Coronary artery (tissue), 2 donors: ENCODE measurements at regions not wholly inside any gene's neighbourhood (a gene's known extent, or its start where the extent isn't known, plus 50 kb on each side); places are given as distances from the start of the nearest gene placed in this dataset.

Experiments used
- DNase-seq: peaks from one replicate; pipeline ENCODE4 v3.0.0-alpha.2; 2017; ENCODE audit warnings: low spot score
- H3K27ac ChIP-seq, 2 donors: fragments of 200-600 bp; sonication (generic); one replicate each; pipeline ENCODE4 v1.5.1; 2016 to 2019
- H3K4me3 ChIP-seq: fragments of 200-600 bp; sonication (generic); 2 replicates; pipeline ENCODE4 v1.5.1; 2016; ENCODE audit warnings: mild to moderate bottlenecking, moderate library complexity
- CTCF ChIP-seq: fragments of 200-600 bp; sonication (generic); IDR thresholded peaks from one replicate; pipeline ENCODE4 v1.5.1; 2019; ENCODE audit warnings: antibody characterized with exemption

GRCh38 chr11:106461148-106461691 lies 383.8 kb downstream of the AASDHPPT start:
- no peak for TF ChIP-seq CTCF

DNA sequence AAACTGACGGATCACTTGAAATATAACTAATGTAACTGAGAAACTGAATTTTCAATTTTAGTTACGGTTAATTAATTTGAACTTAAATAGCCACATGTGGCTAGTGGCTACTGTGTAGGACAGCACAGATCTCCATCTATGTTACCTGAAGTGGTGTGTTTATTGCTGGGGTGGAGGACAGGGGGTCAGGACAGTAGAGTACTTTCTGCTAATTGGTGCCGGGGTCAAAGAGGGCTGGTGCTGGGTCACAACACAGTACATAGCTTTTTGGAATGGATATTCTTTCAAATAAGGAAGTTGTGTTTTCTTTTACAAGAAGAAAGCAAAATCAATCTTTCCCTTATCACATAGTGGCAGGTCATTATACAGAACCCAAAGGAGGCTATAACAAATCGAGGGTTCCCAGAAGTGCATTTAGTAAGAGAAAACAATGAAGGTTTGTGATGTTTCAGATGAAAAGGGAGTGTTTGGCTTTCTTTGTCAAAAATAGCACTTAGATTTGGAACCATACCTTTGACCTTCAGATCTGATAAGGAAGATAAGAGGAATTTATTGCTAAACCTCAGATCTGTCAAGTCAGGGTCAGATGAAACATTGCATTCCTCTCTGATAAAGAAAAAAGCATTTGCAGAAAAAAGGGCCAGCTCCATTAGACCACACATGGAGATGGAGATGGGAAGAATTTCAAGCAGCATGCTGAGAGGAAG lies 384.5 kb downstream of the AASDHPPT start:
- Histone ChIP-seq H3K4me3 (no peak overlapping the region), H3K27ac (peak overlapping the region in 1 of 2 donors; percentile 67)
- TF ChIP-seq CTCF: no peak
- no peak for DNase-seq

More at GRCh38 chr11:106461148-106461691, 383.8 kb downstream of the AASDHPPT start:
- Histone ChIP-seq H3K4me3 (no peak overlapping the region), H3K27ac (peak overlapping the region in 1 of 2 donors; percentile 67)
- no peak for DNase-seq

DNA sequence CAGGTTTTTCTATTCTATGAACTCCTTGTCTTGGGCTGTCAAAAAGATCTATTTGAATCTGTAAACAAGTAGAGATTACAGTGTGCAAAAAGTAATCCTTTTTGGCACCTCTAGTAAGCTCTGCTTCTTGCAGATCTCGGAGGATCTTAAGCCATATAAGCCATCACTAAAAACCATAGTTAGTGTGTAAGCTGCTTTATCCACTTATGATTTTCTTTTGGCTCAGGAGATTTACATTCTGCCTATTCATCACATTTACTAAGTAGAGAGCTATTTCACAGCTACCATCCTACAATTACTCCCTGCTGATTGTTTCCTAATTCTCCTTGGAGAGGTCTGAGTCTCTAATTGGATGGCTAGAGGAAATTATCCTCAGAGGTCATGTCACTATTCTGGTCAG lies 385.7 kb downstream of the AASDHPPT start:
- peak overlapping the region; percentile 18 to 53 for H3K27ac ChIP-seq
- no peak for TF ChIP-seq CTCF

DNA sequence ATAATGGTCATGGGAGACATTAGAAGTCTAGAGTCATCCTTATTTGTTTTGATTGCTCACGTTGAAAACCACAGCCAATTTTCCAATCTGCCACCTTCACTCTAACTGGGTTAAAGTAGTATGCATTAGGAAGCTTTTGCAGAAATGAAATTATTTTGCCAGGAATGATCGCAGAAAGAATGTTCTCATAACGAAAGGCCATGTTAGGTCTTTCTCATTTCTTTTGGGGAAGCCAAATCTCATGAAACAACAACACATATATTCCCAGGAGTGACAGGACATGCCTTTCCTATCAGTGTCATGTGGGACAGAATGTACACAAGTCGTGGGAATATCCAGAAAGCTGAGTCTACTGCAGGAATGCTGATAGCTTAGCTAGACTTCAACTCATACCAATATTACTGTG lies 386.3 kb downstream of the AASDHPPT start:
- no peak for TF ChIP-seq CTCF
- no peak overlapping the region for H3K4me3 ChIP-seq
- no peak for DNase-seq
- peak overlapping the region; percentile 18 to 60 for H3K27ac ChIP-seq

More for the DNA sequence above, 385.7 kb downstream of the AASDHPPT start:
- no peak for DNase-seq
- no peak overlapping the region for H3K4me3 ChIP-seq

GRCh38 chr11:106464728-106465127 lies 387.3 kb downstream of the AASDHPPT start:
- DNase-seq: no peak
- Histone ChIP-seq H3K27ac (peak overlapping the region in 1 of 2 donors; percentile 42), H3K4me3 (no peak overlapping the region)
- TF ChIP-seq CTCF: no peak

GRCh38 chr11:106466521-106467080 lies 389.1 kb downstream of the AASDHPPT start:
- DNase-seq: no peak
- Histone ChIP-seq H3K27ac (peak overlapping the region in 1 of 2 donors; percentile 9), H3K4me3 (no peak overlapping the region)
- no peak for TF ChIP-seq CTCF
